Stimulated activated CD4-positive, alpha-beta T cell treated with anti-CD3 and anti-CD28 coated beads, Interleukin-1b, Interleukin-23, amount 100 ng/mL, for 4 hours (primary cell): ENCODE measurements at regions not wholly inside any gene's neighbourhood (a gene's known extent, or its start where the extent isn't known, plus 50 kb on each side); places are given as distances from the start of the nearest gene placed in this dataset.
"Not testable (repeated sequence)": the region's sequence is repeated elsewhere in the genome, so short reads cannot be mapped to it uniquely, and the experiment has no call there.

Experiments used
- DNase-seq, 2 donors: peaks; one replicate each; pipeline ENCODE4 v3.0.0-alpha.2; 2020; ENCODE audit warnings: low read depth in 2 of 2

DNA sequence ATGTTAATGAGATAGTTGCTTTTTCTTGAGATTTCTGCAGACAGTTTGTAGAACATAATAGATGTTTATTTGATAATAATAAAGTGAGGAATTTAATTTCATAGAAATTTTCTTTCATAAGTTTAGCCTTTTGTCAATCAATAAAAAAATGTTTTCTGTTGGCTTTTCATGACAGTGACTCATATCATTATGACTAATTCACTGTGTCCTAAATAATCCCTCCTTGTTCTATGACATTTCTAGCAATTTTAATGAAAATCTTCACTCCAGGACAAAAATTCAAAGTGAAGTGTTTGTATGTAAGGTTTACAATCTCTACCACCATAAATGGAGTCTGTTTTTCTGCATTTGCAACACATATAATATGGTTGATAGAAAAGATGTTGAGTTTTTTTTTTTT is 109.9 kb downstream of the UTRN start:
- no peak for DNase-seq

- no peak for DNase-seq
These were observed 110.7 kb downstream of the UTRN start for GRCh38 chr6:144395826-144396225.

- no peak for DNase-seq
These were observed 112.0 kb downstream of the UTRN start for GRCh38 chr6:144397141-144397540.

DNA sequence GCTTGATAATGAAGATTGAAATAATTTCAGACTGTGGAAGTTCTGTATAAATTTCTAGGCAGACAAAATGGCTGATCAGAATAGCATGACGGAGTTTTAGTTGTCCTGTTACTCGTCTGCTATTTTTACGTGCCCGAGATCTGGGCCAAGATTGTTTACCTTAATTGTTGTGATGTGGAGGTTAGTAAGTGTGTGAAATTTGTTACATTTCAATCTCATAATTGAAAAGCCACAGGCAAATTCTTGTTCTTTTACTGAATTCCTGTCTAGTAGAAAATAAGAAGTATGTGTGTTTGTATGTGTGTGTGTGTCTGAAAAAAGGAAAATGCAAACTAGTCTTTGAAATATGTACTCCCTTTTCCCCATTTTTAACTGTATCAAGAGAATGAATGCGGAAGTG is 115.2 kb downstream of the UTRN start:
- DNase-seq: no peak

GRCh38 chr6:144401736-144402733 is 116.9 kb downstream of the UTRN start:
- DNase-seq: no peak

DNA sequence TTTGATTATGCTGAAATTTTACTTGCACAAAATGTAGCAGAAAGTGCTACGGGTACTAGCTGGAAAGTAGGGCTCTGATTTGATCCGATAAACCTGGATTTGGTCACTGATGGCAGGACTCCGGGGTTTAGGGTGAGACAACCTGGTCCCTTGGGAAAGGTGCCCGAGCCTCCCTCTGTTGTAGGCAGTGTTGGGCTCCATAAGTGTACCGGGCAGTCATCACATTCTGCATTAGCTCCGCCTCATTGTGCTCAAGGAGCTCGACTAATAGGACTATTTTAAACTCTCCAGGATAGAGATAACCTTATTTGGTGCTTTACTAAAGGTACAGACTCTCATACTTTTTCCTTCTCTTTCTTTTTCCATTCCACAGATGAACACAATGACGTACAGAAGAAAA is 117.6 kb downstream of the UTRN start:
- DNase-seq: no peak

GRCh38 chr6:144405163-144405562 is 120.0 kb downstream of the UTRN start:
- DNase-seq: no peak

GRCh38 chr6:144406796-144407195 is 121.7 kb downstream of the UTRN start:
- DNase-seq: no peak

DNA sequence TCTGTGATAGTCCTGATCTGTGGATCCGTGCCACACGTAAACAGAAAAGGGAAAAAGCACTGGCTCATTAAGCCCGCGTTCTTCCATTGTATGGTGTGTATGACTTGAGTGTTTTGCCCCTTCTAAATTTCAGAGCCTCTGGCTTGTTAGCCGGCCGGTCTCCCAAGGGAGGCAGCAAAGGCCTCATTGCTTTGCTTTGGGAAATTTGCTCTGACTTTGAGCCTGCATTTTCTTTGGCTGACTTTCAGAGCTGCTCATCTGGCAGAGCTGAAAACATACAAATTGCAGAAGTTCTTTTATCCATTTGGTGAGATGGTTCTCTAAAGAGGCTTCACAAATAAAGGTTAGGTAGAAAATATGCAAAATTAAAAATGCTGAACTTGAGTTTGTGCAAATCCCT is 123.0 kb downstream of the UTRN start:
- DNase-seq: no peak

DNA sequence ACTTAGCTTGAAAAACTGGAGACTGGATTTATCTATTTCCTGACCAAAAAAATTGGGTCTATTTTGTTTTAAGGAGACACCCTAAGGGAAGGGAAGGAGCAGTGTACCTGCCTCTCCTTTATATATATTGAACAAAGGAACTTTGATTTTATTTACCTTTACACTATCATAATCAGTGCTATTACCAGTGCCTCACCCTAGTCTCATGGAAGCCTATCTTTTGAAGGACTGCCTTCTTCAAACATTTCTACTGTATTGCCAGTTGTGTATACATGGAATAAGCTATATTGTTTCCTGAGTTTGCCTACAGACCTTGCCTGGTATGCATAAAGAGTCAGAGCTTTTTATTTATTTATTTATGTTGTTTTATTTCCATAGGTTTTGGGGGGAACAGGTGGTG is 124.9 kb downstream of the UTRN start:
- DNase-seq: no peak

DNA sequence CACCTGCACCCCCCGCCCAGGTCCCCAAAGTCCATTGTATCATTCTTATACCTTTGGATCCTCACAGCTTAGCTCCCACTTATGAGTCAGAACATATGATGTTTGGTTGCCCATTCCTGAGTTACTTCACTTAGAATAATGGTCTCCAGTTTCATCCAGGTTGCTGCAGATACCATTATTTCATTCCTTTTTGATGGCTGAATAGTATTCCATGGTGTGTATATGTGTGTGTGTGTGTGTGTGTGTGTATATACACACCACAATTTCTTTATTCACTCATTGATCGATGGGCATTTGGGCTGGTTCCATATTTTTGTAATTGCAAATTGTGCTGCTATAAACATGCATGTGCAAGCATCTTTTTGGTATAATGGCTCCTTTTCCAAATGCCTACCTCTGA is 125.4 kb downstream of the UTRN start:
- DNase-seq: not testable (repeated sequence)

- no peak for DNase-seq
These were observed 126.5 kb downstream of the UTRN start for GRCh38 chr6:144411531-144412165.

DNA sequence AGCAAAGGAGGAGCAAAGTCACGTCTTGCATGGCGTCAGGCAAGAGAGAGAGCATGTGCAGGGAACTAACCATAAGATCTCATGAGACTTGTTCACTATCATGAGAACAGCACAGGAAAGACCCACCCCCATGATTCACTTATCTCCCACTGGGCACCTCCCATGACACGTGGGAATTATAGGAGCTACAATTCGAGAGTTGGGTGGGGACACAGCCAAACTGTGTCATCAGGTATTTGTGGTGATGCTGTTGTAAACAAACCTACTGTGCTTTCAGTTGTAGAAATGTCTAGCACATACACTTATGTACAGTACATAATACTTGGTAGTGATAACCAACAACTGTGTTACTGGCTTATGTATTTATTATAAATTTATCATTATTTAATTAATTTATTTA is 128.3 kb downstream of the UTRN start:
- DNase-seq: no peak

DNA sequence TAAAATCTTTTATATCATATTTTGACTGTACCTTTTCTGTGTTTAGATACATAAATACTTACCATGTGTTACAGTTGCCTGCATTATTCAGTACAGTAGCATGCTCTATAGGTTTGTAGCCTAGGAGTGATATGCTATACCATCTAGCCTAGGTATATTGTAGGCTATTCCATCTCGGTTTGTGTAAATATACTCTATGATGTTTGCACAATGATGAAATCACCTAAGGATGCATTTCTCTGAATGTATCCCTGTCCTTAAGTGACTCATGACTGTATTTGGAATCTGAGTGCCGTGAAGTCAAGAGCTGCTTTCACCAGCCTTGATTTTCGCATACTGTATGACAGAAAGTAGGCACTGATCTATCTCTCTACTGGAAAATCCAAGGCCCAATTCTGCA is 129.9 kb downstream of the UTRN start:
- DNase-seq: no peak

DNA sequence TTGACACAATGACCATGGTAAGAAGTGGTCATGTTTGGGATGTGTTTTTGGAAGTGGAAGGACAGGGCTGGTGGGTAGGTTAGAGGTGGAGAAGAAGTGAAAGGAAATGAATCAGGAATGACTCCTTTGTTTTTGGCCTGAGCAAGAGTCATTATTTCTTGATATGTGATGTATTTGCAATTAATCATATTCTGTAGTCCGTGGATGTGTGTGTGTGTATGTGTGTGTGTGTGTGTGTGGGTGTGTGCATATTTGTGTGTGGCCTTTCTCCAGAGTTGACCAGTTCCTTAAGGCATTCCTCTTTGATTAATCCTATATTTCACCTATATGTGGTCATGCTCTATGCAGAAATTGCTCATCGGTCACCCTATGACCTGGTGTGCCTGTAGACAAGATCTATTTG is 130.7 kb downstream of the UTRN start:
- DNase-seq: no peak

DNA sequence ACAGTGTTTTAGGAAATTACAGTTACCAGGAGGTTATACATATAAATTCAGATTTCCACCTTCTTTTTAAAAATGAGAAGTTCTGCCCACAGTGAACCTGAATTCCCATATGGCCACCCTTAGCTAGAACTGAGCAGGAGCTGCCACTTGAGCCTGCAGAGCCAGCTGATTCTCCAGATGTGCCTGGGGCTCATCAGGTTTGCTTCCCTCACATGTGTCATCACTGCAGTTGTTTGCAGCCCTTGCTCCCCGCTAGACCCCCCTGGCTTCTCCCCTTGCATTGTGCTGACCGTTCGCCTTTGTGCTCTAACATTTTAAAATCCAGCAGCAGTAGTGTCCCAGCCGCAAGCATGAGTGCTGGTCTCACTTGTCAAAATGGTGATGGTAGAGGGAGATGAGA is 131.1 kb downstream of the UTRN start:
- DNase-seq: no peak

DNA sequence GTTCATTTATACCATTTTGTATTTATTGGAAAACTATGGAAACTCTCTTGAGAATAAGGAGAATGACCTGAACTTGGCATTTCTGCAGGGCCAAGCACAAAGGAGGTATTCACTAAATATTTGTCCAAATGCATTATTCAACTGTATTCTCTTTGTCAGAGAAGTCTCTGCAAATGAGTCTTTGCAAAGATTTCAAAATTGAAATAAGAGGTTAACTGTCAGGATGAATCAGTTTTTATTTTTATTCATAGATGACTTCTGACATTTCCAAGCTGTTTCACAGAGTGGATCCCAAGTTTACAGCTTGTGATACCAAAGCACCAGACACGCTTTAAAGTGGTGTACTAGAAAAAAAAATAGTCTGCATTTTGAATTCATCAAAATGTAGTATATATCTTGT is 131.6 kb downstream of the UTRN start:
- DNase-seq: no peak

DNA sequence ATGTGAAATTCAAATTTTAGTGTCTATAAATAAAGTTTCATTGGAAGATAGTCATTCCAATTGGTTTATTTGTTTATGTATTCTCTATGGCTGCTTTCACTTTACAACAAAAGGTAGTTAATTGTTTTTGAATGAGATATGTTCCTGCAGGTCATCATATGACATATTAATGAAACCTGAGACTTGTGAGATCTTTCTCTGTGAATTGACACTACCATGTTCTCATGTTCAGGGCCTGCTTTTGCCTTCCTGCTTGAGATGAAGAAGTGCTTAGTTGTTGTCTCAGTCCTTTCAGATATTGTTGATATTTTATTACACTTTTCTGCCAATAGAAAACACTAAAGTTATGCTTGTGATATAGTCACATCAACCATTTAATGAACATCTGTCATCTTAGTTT is 132.5 kb downstream of the UTRN start:
- no peak for DNase-seq

- DNase-seq: no peak
These were observed 133.9 kb downstream of the UTRN start for GRCh38 chr6:144418959-144419545.

- no peak for DNase-seq
These were observed 138.0 kb downstream of the UTRN start for GRCh38 chr6:144423167-144423566.

DNA sequence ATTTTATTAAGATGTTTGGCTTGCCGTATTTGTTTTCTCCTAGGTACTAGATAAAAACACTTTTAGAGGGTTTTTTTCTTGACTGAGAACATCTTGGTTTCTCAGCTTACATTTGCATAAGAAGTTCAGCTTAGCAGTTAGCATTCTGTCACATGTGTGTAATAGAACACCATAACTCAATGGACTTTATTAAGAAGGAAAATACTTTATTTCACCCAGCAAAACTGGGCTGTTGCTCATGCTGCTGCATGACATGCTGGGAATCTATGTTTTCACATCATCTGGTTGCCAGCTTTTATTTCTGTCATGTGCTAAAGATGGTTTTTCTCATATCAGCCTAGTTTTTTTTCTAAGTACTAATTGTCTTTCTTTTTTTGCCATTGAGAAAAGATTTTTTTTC is 144.6 kb downstream of the UTRN start:
- DNase-seq: no peak

DNA sequence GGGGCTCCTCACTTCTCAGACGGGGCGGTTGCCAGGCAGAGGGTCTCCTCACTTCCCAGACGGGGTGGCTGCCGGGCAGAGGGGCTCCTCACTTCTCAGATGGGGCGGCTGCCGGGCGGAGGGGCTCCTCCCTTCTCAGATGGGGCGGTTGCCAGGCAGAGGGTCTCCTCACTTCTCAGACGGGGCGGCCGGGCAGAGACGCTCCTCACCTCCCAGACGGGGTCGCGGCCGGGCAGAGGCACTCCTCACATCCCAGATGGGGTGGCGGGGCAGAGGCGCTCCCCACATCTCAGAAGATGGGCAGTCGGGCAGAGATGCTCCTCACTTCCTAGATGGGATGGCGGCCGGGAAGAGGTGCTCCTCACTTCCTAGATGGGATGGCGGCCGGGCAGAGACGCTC is 148.3 kb downstream of the UTRN start:
- not testable (repeated sequence) for DNase-seq
